ENCODE measurements at regions not wholly inside any gene's neighbourhood (a gene's known extent, or its start where the extent isn't known, plus 50 kb on each side); places are given as distances from the start of the nearest gene placed in this dataset.
A peak's percentile ranks its signal among the peaks of the same experiment; 100 is the strongest.

DNA sequence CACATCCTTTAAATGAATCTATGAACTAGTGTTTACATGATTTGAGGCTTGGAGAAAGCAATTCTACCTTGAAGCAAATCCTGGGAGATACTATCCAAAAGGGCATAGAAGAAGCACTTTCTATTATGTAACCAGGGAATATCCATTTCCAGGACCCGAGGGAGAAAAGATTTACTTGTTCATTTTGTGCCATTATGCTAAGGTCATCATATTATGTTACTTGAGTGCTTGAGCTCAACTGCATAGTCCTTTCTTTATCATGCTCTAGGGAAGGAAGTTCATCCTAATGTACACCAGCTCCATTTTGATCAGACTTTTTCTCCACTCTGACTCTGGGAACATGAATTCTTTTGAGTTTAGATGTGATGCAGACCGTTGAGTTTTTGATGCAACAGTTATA is 188.6 kb upstream of the SNX7 start:
- intact Hi-C loops (cut with DNase I), result no loop called here
- DNase-seq, result no peak

DNA sequence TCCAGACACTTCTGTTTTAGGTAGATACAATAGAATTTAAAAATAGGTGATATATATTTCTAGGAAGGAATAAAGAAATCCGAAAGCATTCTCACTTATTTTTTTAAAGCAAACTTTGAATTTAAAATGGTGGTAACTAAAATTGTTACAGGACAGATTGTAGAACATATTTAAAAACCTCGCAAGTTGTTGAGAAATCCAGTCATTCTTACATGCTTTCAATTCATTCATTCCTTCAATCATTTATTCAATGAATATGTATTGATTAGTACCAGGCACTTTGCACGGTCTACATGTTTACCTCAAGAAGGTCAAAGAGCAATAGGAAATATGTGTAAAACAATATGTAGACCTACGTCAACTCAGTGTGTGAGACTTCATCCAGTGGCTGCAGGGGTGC is 189.9 kb upstream of the SNX7 start:
- no peaks in the 10 kb centered on the region for H3K36me3 ChIP-seq
- TF ChIP-seq CTCF (IDR thresholded peaks at IDR 0.05), result no peak
- no peak overlapping the region for H3K27ac ChIP-seq
- no peak overlapping the region for H3K4me3 ChIP-seq
- intact Hi-C loops (cut with DNase I), result no loop called here
- no peaks in the 10 kb centered on the region for H3K27me3 ChIP-seq
- no peaks in the 10 kb centered on the region for H3K4me1 ChIP-seq
- no peak for ATAC-seq
- no peak for DNase-seq
- H3K9me3 ChIP-seq, result no peaks in the 10 kb centered on the region

More for the DNA sequence above, 188.6 kb upstream of the SNX7 start:
- TF ChIP-seq CTCF (IDR thresholded peaks at IDR 0.05), result no peak
- Histone ChIP-seq H3K4me3 (no peak overlapping the region), H3K27me3 (no peaks in the 10 kb centered on the region), H3K27ac (no peak overlapping the region), H3K36me3 (no peaks in the 10 kb centered on the region), H3K4me1 (no peaks in the 10 kb centered on the region), H3K9me3 (no peaks in the 10 kb centered on the region)
- no peak for ATAC-seq

GRCh38 chr1:98468111-98468717 is 193.3 kb upstream of the SNX7 start:
- no peaks in the 10 kb centered on the region for H3K27me3 ChIP-seq
- no peak overlapping the region for H3K27ac ChIP-seq
- no peaks in the 10 kb centered on the region for H3K36me3 ChIP-seq
- H3K9me3 ChIP-seq, result no peaks in the 10 kb centered on the region
- DNase-seq, result no peak
- H3K4me1 ChIP-seq, result no peaks in the 10 kb centered on the region
- peak; percentile 58 for ATAC-seq
- no peak overlapping the region for H3K4me3 ChIP-seq
- TF ChIP-seq CTCF (IDR thresholded peaks at IDR 0.05), result peak; percentile 91
- intact Hi-C loops (cut with DNase I), result no loop called here

- Histone ChIP-seq H3K9me3 (no peaks in the 10 kb centered on the region), H3K4me1 (no peaks in the 10 kb centered on the region), H3K36me3 (no peaks in the 10 kb centered on the region), H3K27me3 (no peaks in the 10 kb centered on the region), H3K4me3 (no peak overlapping the region), H3K27ac (no peak overlapping the region)
- ATAC-seq (no peak), DNase-seq (no peak)
- intact Hi-C loops (cut with DNase I), result no loop called here
- no peak for TF ChIP-seq CTCF (IDR thresholded peaks at IDR 0.05)
These were observed 193.9 kb upstream of the SNX7 start for GRCh38 chr1:98467586-98467985.

GRCh38 chr1:98467122-98467521 is 194.4 kb upstream of the SNX7 start:
- Histone ChIP-seq H3K4me1 (no peaks in the 10 kb centered on the region), H3K27ac (no peak overlapping the region), H3K4me3 (no peak overlapping the region), H3K9me3 (no peaks in the 10 kb centered on the region), H3K27me3 (no peaks in the 10 kb centered on the region), H3K36me3 (no peaks in the 10 kb centered on the region)
- intact Hi-C loops (cut with DNase I), result no loop called here
- TF ChIP-seq CTCF (IDR thresholded peaks at IDR 0.05), result no peak
- ATAC-seq, result no peak
- DNase-seq, result no peak

DNA sequence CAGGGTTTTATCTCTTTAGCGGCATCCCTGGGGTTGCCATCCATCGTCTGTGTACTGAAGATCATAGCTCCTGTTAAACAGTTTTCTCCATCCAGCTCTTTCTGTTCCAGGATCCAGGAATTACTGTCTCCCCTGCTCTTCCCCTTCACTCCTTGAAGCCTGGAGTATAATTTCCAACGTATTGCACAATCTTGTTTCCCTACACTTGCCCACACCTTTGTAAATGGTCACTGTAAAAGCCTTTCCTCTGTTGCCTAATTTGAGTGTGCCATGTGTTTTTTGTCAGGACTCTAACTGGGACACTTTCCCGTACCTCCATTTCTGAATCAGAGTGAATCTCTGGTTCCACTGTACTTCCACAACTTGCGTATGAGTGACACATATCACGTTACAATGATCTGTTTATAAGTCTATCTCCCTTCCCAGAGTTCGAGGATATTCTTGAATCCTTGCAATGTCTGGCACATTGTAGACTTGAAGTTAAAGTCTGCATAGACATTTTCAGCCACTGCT is 199.6 kb upstream of the SNX7 start:
- no peaks in the 10 kb centered on the region for H3K27me3 ChIP-seq
- DNase-seq, result no peak
- TF ChIP-seq CTCF (IDR thresholded peaks at IDR 0.05), result no peak
- no peak overlapping the region for H3K4me3 ChIP-seq
- no peak overlapping the region for H3K27ac ChIP-seq
- H3K4me1 ChIP-seq, result no peaks in the 10 kb centered on the region
- intact Hi-C loops (cut with DNase I), result no loop called here
- ATAC-seq, result peak; percentile 62
- H3K9me3 ChIP-seq, result no peaks in the 10 kb centered on the region
- no peaks in the 10 kb centered on the region for H3K36me3 ChIP-seq
